ENCODE measurements at regions not wholly inside any gene's neighbourhood (a gene's known extent, or its start where the extent isn't known, plus 50 kb on each side); places are given as distances from the start of the nearest gene placed in this dataset.

DNA sequence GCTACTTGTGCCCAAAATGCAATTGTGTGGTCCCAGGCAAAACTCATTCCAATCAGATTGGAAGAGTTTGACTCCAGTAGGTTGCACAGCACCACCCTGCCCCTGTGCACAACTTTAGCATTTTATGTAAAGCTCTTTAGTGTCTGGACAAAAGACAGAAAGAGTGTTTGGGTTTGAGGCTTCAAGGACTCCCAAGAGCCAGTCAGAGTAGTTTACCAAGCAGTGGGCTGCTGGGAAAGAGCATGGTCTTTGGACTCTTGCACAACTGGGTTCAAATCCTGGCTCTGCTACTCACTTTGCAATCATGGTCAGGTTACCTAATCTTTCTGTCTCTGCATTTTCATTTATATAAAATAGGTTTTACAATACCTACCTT, 75.8 kb upstream of the UMPS start:
- no peak for DNase-seq (ENCODE audit: low spot score)
- FAIRE-seq = no peak

- DNase-seq (ENCODE audit: low spot score) (no peak), FAIRE-seq (no peak)
These were observed 73.7 kb upstream of the UMPS start for GRCh38 chr3:124656531-124656930.

- FAIRE-seq = no peak
These were observed 73.1 kb upstream of the UMPS start for GRCh38 chr3:124657138-124657537.

GRCh38 chr3:124658270-124658669, 72.0 kb upstream of the UMPS start:
- peak; percentile 20 for FAIRE-seq
- no peak for DNase-seq (ENCODE audit: low spot score)

More at GRCh38 chr3:124657138-124657537, 73.1 kb upstream of the UMPS start:
- no peak for DNase-seq (ENCODE audit: low spot score)

DNA sequence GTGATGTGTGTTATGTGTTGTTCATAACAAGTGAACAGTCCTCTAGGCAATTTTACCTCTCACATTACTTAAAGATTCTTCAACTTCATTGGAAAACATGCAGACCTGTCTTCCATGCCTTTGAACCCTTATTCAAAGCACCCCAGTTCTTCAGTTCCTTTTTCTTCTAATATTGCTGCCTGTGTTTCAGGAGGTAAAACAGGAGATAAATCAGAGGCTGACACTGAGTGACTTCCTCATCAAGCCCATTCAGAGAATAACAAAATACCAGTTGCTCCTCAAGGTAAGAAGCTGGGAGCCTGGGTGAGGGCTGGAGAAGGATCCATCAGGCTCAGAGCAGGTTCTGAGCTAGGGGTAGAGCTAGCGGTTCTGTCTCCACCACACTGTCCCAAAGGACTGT, 71.1 kb upstream of the UMPS start:
- FAIRE-seq (no peak), DNase-seq (ENCODE audit: low spot score) (no peak)

DNA sequence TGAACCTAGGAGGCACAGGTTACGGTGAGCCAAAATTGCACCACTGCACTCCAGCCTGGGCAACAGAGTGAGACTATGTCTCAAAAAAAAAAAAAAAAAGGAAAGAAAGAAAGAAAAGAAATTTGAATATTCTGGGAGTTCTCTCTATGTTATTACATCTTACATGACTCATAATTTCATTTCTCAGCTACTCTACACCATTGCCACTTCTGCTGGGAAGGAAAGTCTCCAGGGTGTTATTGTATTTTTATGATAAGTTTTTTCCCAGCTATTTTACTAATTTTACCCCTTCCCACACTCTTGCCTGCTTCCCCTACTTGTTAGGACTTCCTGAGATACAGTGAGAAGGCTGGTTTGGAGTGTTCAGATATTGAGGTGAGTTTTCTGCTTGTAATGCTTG, 69.7 kb upstream of the UMPS start:
- DNase-seq (ENCODE audit: low spot score) = no peak
- FAIRE-seq = no peak

- DNase-seq (ENCODE audit: low spot score) (no peak), FAIRE-seq (no peak)
These were observed 66.6 kb upstream of the UMPS start for GRCh38 chr3:124663690-124664089.

DNA sequence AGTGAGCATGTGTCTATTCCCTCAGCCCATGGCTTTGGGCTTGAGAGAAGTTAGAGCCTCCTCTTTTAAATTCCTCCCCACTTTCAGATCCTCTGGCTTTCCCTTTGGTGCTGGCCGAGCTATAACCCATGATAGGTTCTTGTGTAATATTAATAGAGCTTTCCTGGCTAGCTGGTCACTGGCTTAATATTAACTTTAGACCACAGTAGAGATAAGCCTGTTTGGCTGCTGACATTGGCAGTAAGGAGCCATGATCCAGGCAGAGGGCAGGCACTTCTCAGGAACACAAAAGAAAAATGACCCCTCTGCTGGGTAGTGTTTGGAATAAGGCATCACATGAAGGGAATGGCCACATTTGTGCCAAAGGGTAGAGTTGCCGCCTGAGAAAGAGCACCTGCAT, 65.4 kb upstream of the UMPS start:
- no peak for DNase-seq (ENCODE audit: low spot score)
- FAIRE-seq = no peak

GRCh38 chr3:124666067-124666466, 64.2 kb upstream of the UMPS start:
- DNase-seq (ENCODE audit: low spot score) (no peak), FAIRE-seq (no peak)

- DNase-seq (ENCODE audit: low spot score) (no peak), FAIRE-seq (no peak)
These were observed 60.8 kb upstream of the UMPS start for GRCh38 chr3:124669470-124669869.

DNA sequence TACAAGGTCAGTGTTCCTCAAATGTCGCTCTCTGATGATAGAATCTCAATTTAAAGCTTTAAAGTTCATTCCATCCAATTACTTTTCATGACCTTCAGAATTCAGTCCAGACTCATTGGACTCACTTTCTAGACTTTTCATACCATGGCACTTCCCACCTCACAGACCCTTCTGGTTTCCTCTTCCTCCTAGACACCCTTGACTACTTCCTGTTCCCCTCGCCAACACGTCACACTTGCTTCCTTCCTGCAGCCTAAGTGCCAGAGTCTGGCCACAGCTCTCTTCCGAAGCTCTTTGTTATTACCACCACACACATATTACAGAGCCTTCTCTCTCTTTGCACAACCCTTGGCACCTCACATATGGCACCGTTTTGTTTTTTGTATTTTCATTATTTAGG, 59.1 kb upstream of the UMPS start:
- FAIRE-seq (no peak), DNase-seq (ENCODE audit: low spot score) (no peak)

DNA sequence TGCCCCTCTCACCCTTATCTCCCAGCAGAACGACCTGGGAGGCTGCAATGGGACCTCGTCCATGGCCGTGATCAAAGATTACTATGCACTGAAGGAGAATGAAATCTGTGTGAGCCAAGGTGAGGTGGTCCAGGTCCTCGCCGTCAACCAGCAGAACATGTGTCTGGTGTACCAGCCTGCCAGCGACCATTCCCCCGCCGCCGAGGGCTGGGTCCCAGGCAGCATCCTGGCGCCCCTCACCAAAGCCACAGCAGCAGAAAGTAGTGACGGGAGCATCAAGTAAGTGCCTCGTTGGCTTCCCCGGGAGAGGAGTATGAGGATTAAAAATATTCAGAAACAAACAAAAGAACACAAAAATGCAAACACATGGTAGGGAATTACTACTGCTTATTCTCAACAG, 55.9 kb upstream of the UMPS start:
- no peak for FAIRE-seq
- no peak for DNase-seq (ENCODE audit: low spot score)

DNA sequence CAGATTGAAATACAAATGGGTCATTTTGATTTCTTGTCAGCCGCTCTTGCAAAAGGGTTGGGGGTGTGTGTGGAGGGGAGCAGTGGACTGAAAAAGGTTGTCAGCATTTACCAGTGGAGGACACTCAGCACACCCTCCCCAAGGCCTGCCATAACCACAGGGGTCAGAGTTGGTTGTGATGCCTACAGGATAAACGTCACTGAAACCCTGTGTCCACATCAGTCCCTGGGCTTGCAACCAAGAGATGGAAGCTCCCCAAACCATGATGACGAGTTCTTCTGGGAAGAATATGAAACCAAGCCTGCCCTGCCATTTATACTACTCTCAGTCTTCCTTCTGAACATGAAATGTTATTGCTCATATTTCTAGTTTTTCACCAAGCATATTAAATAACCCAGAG, 54.0 kb upstream of the UMPS start:
- no peak for DNase-seq (ENCODE audit: low spot score)
- no peak for FAIRE-seq

DNA sequence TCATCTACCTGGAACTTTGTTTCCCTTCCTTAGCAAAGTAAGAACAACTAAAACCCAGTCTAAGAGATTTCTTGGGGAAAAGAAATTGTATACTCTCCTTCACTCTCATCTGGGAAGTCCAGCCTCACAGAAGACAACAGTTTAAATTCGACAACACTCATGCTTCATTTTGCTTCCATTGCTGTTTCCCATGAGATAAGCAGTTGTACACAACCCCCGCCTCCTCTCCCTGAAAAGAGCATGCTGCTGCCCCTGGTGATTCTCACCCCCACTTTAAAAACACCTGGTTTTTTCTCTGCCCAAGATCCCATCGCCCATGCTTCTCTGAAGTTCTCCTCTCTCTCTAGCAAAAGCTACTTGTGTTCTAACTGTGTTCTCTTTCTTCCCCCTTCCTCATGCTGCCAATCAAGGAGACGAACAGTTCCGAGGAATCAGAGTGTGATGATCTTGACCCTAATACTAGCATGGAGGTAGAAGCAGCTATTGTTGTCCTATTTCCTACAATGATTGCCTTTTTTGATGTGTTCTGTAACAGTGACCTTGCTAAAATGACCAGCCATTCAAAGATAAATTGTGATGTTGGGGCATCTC, 51.1 kb upstream of the UMPS start:
- no peak for DNase-seq (ENCODE audit: low spot score)
- FAIRE-seq = no peak
